ENCODE measurements at regions not wholly inside any gene's neighbourhood (a gene's known extent, or its start where the extent isn't known, plus 50 kb on each side); places are given as distances from the start of the nearest gene placed in this dataset.

- ChIA-PET POLR2A (no interaction called here), CTCF (interaction anchor here (0.6 to 1.3 kb wide), 2 partner anchors 17 to 66 kb away, joined by 3 read pairs; no protein-coding TSS in a partner anchor)
- Mint-ChIP-seq H3K36me3 (no peaks in the 10 kb centered on the region), H3K27me3 (ENCODE audit: low read depth) (no peaks in the 10 kb centered on the region; the same call in none of the 2 replicates), H3K27ac (no peak overlapping the region), H3K4me3 (no peak overlapping the region), H3K4me1 (0 out of 2 replicates have a peak, but pooled peaks cover 3% of the 10 kb centered on the region), H3K9me3 (peaks cover 27% of the 10 kb centered on the region)
- ATAC-seq (no peak), DNase-seq (ENCODE audit: low spot score) (no peak)
- TF ChIP-seq IRF2 (CRISPR knock-in tag; IDR thresholded peaks at IDR 0.05; ENCODE audit: borderline replicate concordance, low read depth) (no peak), SMAD3 (CRISPR knock-in tag; IDR thresholded peaks at IDR 0.05; ENCODE audit: borderline replicate concordance) (no peak), ZNF121 (CRISPR knock-in tag; IDR thresholded peaks at IDR 0.05) (no peak), ZNF671 (CRISPR knock-in tag; IDR thresholded peaks at IDR 0.05) (no peak), FOXP1 (CRISPR knock-in tag; IDR thresholded peaks at IDR 0.05; ENCODE audit: borderline replicate concordance) (no peak), MLX (CRISPR knock-in tag; IDR thresholded peaks at IDR 0.05) (no peak), FOXP4 (CRISPR knock-in tag; IDR thresholded peaks at IDR 0.05) (no peak), ATF2 (CRISPR knock-in tag; IDR thresholded peaks at IDR 0.05; ENCODE audit: borderline replicate concordance, low read depth) (no peak), TP53 (CRISPR knock-in tag; IDR thresholded peaks at IDR 0.05) (no peak), ZNF219 (CRISPR knock-in tag; IDR thresholded peaks at IDR 0.05; ENCODE audit: borderline replicate concordance) (no peak), GABPB1 (CRISPR knock-in tag; IDR thresholded peaks at IDR 0.05) (no peak), ZNF232 (CRISPR knock-in tag; IDR thresholded peaks at IDR 0.05) (no peak), MXD4 (CRISPR knock-in tag; IDR thresholded peaks at IDR 0.05; ENCODE audit: borderline replicate concordance) (no peak), TCF7 (CRISPR knock-in tag; IDR thresholded peaks at IDR 0.05; ENCODE audit: low read depth) (no peak), ZBTB43 (CRISPR knock-in tag; IDR thresholded peaks at IDR 0.05) (no peak), ZNF396 (CRISPR knock-in tag; IDR thresholded peaks at IDR 0.05; ENCODE audit: borderline replicate concordance) (no peak), JUN (CRISPR knock-in tag; IDR thresholded peaks at IDR 0.05) (no peak)
- TF ChIP-seq, protein P1, sequence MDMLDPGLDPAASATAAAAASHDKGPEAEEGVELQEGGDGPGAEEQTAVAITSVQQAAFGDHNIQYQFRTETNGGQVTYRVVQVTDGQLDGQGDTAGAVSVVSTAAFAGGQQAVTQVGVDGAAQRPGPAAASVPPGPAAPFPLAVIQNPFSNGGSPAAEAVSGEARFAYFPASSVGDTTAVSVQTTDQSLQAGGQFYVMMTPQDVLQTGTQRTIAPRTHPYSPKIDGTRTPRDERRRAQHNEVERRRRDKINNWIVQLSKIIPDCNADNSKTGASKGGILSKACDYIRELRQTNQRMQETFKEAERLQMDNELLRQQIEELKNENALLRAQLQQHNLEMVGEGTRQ (CRISPR knock-in tag; IDR thresholded peaks at IDR 0.05) = no peak
These were observed 107.6 kb upstream of the CD82 start for GRCh38 chr11:44457862-44458261.

- ChIA-PET POLR2A (no interaction called here), CTCF (no interaction called here)
- peaks cover 56% of the 10 kb centered on the region for H3K9me3 Mint-ChIP-seq
- peaks cover 10% of the 10 kb centered on the region for H3K36me3 Mint-ChIP-seq
- no peak for ATAC-seq
- no peaks in the 10 kb centered on the region; the same call in 1 of the 2 replicates for H3K27me3 Mint-ChIP-seq (ENCODE audit: low read depth)
- no peak overlapping the region for H3K27ac Mint-ChIP-seq
- no peak overlapping the region for H3K4me3 Mint-ChIP-seq
- peaks cover 13% of the 10 kb centered on the region for H3K4me1 Mint-ChIP-seq
- no peak for DNase-seq (ENCODE audit: low spot score)
- no peak for TF ChIP-seq ZNF416 (CRISPR knock-in tag; IDR thresholded peaks at IDR 0.05)
- no peak for TF ChIP-seq HMGA2 (CRISPR knock-in tag; IDR thresholded peaks at IDR 0.05)
- TF ChIP-seq ZNF423 (CRISPR knock-in tag; IDR thresholded peaks at IDR 0.05) = no peak
- no peak for TF ChIP-seq CREM (CRISPR knock-in tag; IDR thresholded peaks at IDR 0.05)
- no peak for TF ChIP-seq ZBTB21 (CRISPR knock-in tag; IDR thresholded peaks at IDR 0.05; ENCODE audit: borderline replicate concordance)
- no peak for TF ChIP-seq NFYB (CRISPR knock-in tag; conservative IDR thresholded peaks at IDR 0.05; ENCODE audit: low read depth)
- TF ChIP-seq NR3C1 (CRISPR knock-in tag; conservative IDR thresholded peaks at IDR 0.05; ENCODE audit: low read depth) = no peak
- no peak for TF ChIP-seq MLX (CRISPR knock-in tag; IDR thresholded peaks at IDR 0.05)
- TF ChIP-seq, protein P2, sequence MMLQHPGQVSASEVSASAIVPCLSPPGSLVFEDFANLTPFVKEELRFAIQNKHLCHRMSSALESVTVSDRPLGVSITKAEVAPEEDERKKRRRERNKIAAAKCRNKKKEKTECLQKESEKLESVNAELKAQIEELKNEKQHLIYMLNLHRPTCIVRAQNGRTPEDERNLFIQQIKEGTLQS (CRISPR knock-in tag; conservative IDR thresholded peaks at IDR 0.05) = no peak
These were observed 101.7 kb upstream of the CD82 start for GRCh38 chr11:44463751-44464150.
